Sciatic nerve (tissue), 2 donors: ENCODE measurements at regions not wholly inside any gene's neighbourhood (a gene's known extent, or its start where the extent isn't known, plus 50 kb on each side); places are given as distances from the start of the nearest gene placed in this dataset.

Source experiments
- ATAC-seq: fragments of 200-7000 bp; cut with Tn5 transposase; one replicate; pipeline ENCODE4 v1.9.1; 2020; ENCODE audit warnings: mild to moderate bottlenecking, moderate library complexity
- DNase-seq: peaks from one replicate; pipeline ENCODE4 v3.0.0-alpha.2; 2020; ENCODE audit warnings: low spot score
- intact Hi-C: fragments of 100-400 bp; cut with DNase I; formaldehyde crosslinking; loops from one replicate; pipeline ENCODE4 v1.14.2; 2022
- donor health status: DM: no; HTN: no; CAD: no.
- donor health status: DM: no; HTN: no; CAD: no.

DNA sequence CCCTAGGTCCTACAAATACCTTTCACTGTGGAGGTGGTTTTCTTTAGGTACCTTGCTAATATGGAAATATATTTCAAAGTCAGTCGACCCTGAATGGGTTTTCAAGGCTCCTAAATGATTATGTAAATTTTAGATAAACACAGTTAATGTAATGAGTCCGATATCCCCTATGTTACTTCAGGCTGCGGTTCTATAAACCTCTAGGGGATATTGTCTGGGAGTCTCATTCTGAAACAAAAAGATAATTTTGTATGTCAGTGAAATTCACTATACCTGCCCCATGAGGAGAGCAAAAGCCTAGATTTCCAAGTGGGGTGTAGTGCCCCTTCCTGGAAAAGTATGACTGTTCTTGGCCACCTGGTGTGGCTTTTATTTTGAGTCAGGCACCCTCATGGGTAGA lies 377.3 kb downstream of the ICE1 start:
- no peak for DNase-seq
- intact Hi-C loops, result no loop called here
- no peak for ATAC-seq

DNA sequence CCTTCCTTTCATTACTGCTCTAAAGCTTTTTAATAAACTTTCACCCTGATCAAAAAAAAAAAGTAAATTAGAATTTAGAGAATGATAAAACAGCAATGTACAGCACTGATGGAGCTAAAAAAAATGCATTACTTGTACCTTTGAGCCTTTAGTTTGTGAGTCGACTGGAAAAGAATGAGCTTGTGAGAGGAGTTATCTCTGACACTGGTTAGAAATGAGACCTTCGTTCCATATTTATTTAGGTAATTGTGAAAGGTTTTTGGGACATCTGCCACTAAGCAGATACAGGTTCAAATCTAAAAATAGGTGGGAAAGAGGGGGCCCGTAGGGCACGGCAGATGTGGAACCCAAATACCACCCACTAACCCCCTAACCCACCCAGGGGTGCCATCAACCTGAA lies 376.8 kb downstream of the ICE1 start:
- DNase-seq (no peak), ATAC-seq (no peak)
- intact Hi-C loops, result no loop called here

DNA sequence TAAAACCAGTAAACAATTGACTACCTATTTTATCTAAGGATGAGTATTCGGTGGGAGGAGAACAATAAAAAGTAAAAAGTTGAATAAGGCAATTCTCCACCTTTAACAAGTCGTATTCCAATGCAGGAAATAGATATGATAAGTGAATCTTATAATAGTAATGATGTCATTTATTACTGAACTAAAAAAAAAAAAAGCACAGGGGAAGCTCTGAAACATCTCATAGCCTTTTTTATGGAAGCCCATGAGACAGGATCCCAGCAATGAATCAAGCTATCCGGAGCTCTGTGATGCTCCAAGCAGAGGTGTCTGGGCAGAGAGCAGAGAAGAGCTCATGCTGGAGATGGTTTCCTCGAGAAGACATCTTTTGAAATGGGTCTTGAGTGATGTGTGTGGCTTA lies 376.0 kb downstream of the ICE1 start:
- intact Hi-C loops, result no loop called here
- no peak for ATAC-seq
- no peak for DNase-seq

DNA sequence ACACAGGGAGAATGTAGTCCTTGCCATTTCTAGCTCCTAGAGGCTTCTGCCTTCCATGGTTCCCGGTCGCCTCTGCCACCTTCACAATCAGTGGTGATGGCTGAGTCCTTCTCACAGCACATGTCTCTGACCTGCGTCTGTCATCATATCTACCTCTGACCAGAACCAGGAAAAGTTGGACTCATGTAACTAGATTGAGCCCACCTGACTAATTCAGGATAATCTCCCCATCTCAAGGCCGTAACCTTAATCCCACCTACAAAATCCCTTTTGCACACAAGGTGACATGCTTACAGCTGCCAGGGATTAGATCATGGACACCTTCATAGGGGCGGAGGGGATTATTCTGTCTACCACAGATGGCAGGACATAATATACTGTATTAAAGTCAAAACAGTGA lies 375.6 kb downstream of the ICE1 start:
- intact Hi-C loops, result no loop called here
- no peak for DNase-seq
- no peak for ATAC-seq

DNA sequence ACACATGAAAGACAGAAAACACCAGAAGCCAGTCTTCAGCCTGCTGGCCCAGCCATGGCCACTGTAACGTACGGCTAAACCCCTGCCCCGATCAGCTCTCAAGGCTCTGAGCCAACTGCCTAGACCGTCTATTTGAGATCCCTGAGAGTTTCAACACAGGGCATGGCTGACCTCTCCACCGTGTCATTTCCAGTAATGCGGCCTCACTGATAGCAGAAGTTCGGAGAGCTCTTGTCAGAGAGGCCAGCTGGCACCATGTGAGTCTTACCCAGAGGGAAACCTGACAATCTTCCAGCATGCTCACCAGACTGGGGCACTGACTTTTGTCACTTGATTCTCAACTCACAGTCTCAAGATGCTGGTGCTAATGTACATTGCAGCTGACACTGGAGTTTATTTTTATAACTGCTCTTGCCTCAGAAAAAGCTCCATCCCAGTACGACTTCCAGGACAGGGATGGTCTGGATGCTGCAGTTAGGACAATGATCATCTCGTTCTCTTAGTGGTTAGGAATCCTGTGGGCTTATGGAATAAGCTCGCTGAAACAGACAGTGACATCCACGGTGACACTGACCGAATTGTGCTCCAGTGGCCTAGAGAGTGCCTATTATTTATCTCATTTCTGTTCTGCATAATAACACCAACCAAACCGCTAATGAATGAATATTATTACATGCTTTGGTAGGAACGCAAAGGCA lies 372.7 kb downstream of the ICE1 start:
- no peak for DNase-seq
- ATAC-seq, result no peak
- intact Hi-C loops, result no loop called here

DNA sequence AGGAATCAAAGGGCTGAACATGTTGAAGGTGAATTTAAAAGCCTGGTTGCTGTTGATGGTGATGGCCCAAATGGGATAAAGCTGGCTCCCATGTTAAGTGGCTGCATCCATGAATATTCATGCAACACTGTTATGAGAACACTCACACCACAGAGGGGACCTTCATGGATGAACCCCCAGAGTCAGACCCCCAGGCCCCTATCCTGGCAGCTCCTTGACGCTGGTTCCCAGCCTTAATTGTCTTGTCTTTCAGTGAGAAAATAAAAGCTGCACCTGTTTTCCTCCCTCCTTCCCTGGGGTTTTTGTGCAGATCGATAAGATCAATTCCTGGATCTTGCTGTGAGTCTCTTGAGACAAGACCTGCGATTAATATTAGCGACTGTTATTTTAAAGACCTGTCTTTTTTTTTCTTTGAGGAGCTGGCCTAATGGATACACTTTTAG lies 371.7 kb downstream of the ICE1 start:
- ATAC-seq, result no peak
- no peak for DNase-seq
- intact Hi-C loops, result no loop called here

DNA sequence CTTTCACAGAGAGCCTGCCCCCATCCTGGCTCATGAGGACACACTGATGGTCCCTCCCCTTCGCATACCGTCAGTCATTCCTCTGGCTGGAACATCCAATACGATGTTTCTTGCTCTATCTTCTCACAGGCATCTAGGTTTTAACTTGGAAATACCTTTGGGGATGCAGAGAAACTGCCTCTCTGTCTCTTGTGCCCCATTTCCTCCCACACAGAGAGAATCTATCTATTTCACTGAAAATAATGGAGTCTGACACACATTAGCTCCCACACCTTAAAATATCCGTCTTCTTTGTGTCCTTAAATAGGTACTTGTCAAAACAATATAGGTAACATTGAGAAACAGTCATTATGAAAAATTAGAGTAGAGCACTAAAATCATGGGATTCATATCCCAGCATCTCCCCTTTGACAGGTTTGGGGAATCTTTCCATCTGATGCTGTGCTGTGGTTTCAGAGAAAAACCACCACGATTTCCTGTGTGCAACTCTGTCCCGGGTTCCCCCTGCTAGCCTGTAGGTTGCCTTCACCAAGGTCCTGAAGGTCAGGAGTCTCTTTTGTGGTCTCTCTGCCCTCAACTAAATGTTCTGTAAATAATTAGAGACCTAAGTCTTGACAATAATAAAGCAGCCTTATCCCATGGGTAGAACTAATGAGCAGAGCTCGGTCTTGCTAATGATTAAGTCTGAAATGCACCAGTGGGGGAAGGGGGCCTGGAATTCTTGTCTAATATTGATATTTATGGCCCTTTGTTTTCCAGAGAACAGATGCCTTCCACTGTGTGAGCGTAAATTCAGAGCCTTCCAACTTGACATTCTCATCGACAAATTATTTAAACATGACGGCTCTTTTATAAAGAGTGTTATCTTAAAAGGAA lies 371.0 kb downstream of the ICE1 start:
- no peak for ATAC-seq
- intact Hi-C loops, result no loop called here
- no peak for DNase-seq

DNA sequence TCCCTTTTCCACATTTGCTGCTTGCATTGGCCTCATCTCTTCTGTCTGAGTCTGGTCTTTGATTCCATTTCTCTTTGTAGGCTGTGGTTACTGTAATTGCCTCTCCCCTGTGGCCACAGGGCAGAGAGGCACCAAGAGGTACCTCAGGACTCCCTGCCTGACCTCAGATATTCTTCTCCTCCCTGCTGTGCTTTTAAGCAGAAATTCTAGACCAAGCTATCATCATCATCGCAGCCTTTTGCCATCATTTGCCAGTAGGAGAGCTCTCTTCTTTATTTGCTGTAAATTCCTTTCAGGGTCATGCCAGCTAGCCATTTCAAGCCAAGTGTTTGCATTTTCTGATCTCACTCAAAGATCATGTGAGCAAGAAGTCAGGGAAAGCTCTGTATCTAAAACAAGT lies 369.6 kb downstream of the ICE1 start:
- ATAC-seq (no peak), DNase-seq (no peak)
- intact Hi-C loops, result no loop called here

DNA sequence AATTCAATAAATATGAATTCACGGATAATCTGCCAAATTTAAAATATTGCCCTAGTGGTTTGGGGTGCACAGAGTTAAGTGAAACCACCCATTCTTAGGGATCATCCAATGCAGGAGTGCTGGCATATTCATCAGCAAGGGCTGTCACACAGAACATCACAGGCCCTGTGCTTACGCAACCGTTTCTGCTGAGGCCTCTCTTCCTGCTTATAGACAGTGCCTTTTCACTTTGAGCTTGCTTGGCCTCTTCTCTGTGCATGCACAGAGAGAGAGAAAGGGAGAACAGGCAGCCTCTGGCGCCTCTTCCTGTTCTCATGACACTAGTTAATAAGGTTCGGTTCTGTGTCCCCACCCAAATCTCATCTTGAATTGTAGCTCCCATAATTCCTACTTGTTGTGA lies 366.3 kb downstream of the ICE1 start:
- no peak for DNase-seq
- intact Hi-C loops, result no loop called here
- no peak for ATAC-seq

DNA sequence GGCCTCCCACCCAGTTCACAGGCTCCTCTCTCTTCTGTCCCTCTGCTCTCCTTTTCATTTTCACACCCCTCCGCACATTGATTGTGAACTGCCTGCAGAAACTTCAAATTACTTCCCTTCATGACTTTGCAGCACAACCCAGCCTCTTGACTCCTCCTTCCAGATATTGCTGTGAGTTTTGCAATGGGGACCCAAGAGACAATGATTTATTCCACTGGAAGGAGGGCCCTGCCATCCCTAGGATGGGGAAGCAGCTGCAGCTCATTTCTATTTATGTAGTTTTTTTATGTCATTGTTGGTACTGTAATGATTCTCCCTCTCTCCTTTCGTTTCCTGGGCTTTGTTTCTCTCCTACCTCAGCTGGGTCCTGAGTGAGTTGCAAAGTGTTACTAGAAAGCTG lies 364.9 kb downstream of the ICE1 start:
- peak; percentile 76 for ATAC-seq
- intact Hi-C loops, result no loop called here
- no peak for DNase-seq

DNA sequence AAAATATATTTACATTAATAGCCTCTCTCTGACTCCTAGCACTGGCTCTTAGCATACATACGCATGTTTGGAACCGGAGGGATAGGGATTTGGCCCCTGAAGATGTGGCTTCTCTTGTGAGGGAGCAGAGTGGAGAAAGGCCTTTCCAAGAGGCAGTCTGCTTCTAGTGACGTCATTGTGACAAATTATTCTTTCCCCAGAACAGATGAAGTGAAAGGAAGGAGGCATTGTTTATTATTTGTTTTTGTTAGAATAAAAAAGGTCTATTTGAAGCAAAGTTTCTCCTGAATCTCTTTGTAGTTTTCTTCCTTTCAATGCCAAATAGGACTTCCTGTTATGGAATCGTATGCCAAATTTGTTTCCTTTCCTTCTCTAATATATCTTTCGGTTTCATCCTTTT lies 361.6 kb downstream of the ICE1 start:
- DNase-seq, result no peak
- intact Hi-C loops, result no loop called here
- no peak for ATAC-seq

DNA sequence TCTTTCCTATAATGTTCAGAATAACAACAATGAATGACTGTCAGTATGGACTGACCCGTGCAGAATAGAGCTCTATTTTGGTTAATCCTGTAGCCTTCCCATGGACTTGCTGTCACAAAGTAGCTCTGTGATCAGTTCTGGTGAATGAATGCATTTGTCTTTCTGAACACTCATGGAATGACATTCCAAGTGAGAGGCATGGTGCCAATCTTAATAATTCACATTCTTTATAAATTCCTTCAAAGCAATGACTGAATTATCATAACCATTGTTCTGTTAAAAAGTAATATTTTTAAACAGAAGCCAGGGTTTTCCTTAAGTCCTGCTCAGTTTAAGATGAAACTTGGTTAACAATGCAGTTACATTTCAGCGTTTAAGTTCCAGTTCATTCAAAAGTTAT lies 360.5 kb downstream of the ICE1 start:
- DNase-seq (no peak), ATAC-seq (no peak)
- intact Hi-C loops, result no loop called here

DNA sequence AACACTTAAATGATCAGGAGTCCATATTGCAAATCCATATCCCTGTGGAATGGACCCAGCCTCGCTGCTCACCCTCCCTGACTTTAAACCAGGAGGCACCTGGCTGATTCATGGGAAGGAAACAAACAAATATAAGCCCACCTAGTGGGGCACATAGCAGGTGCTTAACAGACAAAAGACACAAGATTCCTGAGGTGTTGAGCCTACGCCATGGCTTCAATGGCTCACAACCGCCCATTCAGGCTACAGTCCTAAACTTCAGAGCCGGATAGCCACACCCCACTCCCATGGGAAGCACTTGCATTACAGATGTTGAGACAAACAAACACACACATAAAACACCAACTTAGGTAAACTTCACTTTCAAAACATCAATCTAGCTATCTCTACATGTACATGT lies 359.9 kb downstream of the ICE1 start:
- ATAC-seq (no peak), DNase-seq (no peak)
- intact Hi-C loops, result no loop called here

DNA sequence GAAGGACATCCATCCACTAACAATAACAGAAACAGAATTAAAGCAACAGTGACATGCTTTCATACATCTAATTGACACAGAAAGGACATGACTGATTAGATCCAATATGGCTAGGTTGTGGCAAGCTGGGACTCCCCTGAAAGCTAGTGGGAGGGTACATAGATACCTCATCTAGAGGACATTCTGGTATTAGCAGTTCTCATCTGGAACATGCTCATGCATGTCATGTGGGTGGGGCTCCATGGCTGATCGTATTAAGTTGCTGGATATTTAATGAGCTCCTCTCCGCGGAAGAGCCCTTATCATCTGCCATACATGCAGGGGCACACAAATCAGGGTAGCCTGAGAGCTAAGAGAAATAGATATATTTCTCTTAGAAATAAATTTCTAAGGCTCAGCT lies 358.9 kb downstream of the ICE1 start:
- ATAC-seq (no peak), DNase-seq (no peak)
- intact Hi-C loops, result no loop called here

DNA sequence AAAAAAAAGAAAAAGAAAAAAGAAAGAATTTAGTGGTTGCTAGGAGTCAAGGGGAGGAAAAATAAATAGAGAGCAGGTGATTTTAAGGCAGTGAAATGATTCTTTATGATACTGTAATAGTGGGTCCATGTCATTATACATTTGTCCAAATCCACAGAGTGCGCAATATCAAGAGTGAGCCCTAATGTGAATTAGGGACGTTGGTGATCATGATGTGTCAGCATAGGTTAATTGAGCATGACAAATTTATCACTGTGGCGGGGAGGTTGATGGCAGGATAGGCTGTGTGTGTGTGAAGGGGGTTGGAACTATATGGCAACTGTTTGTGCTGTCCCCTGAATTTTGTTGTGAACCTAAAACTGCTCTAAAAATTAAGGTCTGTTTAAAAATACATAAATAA lies 357.8 kb downstream of the ICE1 start:
- no peak for ATAC-seq
- DNase-seq, result no peak
- intact Hi-C loops, result no loop called here

DNA sequence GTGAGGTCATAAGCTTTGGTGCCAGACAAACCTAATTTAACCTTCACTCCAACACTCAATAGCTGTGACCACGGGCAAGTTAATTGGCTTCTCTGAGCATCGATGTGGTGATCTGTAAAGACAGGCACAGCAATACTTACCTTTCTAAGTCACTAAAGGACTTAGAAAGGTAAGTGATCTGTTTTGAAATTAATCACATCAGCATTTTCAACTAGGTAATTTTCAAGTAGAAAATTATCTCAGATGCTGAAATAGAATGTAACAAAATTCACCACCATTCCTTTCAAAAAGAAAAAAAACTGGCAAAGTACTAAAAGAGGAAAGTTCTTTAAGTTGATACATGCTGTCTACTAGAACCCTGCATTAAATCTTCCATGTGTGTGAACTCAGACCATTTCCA lies 354.5 kb downstream of the ICE1 start:
- ATAC-seq (no peak), DNase-seq (no peak)

DNA sequence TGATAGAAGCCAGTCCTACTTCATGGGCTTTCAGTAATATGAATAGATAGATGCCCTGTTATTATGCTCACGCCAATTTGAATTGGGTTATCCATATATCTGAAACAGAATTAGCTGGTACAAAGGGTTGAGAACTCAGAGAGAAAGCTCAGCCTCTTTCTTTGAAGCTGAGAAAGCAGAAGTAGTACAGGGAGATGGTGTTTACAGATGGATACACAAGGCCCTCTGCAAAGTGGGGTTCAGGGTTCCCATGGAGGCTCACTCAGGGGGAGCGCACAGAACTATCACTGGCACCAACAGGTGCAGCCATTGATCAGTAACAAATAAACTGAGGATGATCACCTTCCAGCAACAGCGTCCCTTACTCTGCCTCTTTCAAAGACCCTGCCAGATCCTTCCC lies 349.7 kb downstream of the ICE1 start:
- ATAC-seq, result no peak
- intact Hi-C loops, result no loop called here
- no peak for DNase-seq

More for the DNA sequence above, 354.5 kb downstream of the ICE1 start:
- intact Hi-C loops, result no loop called here

DNA sequence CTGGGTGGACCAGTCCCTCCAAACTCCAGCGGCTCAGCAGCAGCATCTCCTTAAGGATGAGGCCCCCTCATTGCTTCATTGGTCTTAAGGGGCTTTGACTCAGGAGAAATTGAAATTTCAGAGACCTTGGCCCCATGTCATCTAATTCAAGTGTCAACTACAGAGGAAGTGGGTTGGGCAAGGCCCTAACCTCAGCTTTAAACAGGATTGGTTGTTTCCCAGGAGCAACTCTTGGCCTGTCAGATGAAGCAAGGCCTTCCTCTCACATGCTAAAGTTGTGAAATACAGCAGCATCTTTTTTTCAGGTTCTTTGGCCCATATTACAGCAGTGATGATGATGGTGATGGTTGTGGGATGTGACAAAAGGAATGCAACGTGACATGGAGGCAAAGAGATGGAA lies 348.3 kb downstream of the ICE1 start:
- DNase-seq (no peak), ATAC-seq (no peak)
- intact Hi-C loops, result no loop called here

DNA sequence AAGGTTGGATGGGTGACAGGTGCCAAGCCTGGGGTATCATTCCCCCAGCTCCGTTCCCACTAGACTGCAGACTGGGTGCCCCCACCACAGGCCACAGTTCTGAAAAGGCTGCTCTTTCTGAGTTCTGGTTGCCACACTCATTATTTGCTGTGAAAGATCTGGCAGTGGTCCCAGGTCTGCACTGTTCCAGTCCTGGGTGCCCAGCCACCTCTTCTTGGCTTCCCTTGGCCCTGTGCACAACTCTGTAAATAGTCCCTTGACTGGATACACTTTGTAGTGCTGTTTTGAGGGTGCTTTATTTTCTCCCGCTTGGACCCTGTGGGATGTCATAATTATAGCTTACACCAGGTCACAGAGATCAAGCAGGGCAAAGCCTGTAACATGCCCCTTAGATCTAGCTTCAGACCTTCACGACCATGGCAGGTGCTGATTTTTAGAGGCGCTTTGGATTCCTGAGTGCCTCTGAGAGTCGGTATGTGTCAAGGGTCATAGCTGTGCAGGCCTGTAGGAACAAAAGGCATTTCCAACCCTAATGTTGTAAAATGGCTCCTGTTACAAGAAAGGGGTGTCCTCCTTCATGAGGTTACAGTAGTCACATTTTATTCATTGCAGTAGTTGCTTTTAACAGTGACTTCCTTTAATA lies 344.9 kb downstream of the ICE1 start:
- no peak for DNase-seq
- intact Hi-C loops, result no loop called here
- ATAC-seq, result peak; percentile 24
